ENCODE measurements at regions not wholly inside any gene's neighbourhood (a gene's known extent, or its start where the extent isn't known, plus 50 kb on each side); places are given as distances from the start of the nearest gene placed in this dataset.

DNA sequence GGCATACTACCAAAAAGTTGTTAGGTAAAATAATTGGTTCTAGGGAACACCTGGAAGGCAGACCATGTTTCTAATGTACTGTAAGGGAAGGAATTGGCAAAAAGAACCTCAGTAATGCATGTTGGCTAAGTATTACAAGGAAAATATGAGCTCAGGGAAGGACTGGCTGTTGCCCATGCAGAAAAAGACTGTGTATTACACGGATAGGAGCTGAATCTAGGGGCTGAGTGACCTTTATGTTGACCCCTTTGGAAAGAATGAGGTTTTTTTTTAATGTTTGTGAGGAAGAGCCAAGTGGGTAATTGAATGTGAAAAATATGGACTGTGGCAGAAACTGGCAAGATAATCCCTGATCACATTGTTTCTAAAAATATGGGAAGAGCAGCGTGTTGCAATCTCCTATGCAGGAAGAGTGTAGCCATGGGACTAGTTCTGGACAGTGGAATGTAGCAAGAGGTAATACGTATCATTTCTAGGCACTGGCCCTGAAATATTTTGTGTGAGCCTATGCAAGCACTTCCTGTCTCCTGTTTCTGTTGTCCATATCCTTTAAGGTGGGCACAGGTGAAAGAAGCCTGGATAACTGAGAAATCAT is 95.1 kb upstream of the CNTNAP4 start:
- DNase-seq = peak; percentile 11 to 18

DNA sequence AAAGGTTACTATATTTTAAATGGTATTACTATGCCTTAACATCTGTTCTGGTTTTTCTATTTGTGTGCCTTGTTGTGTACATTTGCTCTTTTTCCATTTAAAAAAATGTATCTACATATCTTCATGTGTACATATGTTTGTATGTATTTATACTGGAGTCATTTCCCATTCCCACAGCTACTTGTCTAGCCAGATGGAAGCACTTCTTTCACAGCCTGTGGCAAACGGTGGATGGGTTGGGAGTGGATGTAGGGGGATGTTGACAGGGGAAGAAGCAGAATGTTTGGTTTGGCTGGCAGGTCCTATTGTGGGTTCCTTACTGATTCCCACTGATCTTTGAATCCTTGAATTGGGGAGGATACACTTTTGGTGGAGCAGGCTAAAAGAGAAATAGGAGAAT is 93.6 kb upstream of the CNTNAP4 start:
- DNase-seq = no peak

DNA sequence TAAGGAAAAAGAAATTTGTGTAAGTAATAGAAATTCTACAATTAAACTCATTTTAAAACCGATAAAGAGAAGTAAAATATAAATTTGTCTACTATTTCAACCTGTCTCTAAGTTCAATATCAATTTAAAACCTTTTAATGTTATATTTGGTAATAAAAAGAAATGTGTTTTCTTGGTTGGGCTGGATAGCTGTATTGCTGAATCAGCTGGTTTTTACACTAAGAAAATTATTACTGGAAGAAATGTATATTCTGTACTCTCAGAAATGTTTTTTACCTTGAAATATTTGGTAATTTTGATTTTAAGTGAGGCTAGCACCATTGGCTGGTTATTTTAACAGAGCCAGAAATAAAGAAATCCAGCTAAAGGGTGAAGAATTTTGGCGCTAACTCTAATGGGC is 87.1 kb upstream of the CNTNAP4 start:
- DNase-seq = no peak

DNA sequence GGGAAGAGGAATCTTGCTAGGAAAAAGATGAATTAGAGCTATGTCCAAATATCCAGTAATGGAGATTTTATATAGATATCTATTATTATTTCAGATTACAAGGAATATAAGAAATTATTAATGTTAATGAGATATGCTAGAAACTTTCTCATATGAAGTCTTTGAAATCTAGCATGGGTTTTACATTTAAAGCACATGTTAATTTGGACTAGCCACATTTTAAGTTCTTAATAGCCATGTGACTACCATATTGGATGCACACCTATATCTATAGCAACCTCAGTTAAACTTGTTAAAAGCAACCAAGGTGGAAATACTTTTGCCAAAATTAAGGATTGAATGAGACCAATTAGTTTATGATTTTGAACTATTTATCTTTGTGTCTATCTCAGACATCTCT is 86.7 kb upstream of the CNTNAP4 start:
- no peak for DNase-seq

DNA sequence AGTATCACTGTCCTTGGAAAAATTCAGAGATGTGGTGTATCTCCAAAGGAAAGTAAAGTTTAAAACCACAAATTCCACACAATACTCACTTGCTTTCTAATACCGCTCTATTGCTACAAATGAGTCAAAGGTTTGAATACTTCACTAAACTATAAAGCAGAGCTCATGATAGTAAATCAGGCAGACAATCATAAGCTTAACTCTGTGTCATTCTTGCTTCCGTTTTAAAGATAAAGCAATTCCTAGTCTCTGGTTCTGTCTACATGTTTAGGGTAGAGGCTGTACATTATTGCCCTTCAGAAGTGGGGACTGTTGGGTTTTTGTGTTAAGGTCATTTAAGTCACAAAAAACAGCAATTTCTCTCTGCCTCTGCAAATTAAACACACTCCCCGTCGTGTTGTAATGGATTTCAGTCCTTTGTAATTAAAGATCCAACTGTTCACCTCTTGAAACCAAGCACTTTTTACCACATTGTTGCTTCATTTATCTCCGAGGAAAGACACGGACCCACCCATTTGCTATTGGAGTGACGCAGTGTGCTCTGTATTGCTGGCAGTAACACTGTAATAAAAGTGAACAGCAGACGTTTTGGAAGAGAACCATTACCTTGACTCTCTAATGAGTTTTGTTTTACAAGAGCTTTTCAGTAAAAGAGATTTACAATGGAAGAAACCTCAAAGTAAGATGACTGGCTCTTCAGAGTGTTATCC is 83.1 kb upstream of the CNTNAP4 start:
- no peak for DNase-seq

DNA sequence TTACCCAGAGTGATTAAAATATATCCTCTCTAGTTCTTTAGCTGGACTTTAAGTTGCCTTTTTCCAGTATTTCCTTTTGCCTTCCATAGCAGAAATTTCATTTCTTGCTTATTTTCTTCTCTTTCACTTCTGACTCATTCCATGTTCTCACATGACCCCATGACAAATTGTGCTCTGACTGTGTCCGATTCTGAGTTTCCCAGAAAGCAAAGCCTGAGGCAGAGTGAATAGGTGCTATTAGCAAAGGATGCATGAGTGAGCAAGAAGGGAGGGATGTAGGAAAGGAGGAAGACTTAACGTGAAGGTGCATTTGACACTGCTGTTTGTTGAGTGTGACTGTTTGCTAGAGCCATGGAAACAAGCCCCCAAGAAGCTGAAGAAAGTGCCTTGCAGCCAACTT is 82.6 kb upstream of the CNTNAP4 start:
- no peak for DNase-seq

DNA sequence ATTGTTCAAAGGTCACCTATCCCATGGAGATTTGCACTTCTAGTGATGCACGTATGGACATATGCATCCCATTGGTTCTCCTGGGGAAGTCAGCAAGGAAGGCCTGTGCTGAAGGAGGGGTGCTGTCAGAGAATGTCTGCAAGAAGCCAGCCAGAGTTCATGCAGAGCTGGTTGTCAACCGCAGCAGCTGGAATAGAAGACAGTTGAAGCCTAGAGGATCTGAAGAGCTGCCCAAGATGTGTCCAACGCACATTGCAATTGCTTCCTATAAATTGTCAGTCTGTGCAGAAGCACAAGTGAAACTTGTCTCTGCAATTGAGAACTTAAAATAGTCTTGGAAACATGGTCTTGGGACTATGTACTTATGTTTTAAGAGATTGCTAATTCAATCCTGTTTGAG is 82.1 kb upstream of the CNTNAP4 start:
- DNase-seq = peak in 1 of 2 donors; percentile 7

DNA sequence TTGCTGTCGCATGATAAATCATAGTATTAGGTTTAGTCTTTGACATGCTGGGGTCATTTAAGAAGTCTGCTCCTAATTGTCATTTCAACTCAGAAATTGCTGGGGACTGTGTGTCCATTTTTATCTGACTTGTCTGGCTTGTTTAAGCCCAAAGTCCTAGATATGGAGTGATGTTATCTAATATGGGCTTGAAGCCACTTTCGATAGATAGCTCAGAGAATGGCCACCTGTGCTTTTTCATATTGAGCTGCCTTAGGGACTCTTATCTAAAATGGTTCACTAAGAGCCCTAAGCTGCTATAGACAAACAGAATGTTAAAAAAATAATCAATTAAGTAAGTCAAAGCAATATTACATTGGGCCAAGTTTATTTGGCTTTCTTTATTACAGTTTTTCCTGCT is 81.6 kb upstream of the CNTNAP4 start:
- no peak for DNase-seq

DNA sequence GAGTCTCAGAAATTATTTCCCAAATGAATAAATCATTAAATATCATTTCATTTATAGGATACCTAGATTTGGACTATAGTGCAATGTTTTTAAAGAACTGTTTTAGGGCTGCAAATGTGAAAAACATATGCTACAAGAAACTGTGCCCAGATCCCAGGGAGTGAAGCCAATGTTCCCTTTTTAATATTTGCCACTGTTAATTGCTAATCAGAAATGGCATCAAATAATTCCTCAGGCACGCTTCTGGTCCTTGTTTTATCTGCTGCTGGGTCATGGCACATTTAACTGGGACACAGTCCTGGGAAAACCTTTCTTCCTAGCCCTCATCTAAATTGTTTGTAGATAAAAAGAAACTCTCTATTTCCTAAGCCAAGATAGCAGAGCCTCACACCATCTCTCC is 79.3 kb upstream of the CNTNAP4 start:
- DNase-seq = no peak

DNA sequence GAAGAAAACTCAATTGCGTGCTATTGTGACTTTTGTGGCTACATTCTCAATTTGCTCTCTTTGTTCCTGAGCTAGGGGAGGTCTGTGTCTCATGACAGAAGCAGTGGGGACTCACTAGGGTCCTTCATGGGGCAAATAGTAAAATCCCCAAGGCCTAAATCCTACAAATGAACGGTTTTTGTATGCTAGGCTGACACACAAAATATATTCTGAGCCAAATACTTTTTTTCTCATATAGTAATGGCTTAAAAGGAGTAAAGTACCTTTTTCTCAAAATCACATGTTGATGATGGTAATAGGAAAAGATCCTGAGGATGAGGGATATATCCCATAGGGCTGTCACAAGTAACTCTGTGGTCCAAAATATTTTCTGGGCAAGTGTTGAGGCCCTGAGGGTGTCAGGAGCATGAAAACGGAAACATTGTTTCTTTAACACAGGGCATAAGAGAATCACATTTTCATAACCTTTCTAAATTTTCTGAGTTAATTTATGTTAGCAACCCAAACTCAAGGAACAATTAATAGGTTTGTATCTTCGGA is 77.5 kb upstream of the CNTNAP4 start:
- no peak for DNase-seq

DNA sequence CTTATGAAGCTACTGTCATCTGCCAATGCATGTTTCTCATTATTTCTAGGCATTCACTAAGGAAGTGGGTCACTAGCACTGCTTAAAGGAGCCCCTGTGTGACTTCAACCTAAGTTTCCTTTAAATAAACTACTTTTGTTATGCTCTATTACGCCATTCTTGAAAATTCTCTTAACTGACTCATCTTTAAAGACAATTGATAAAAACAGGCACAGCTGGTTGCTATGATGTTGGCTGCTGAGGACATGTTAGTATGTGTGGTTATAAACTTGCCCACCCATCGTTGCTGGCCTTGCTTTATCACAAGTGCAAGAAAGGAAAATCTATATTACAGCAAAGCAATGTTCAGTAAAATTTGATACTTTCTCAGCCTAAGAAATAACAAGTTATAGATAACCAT is 75.8 kb upstream of the CNTNAP4 start:
- DNase-seq = no peak

DNA sequence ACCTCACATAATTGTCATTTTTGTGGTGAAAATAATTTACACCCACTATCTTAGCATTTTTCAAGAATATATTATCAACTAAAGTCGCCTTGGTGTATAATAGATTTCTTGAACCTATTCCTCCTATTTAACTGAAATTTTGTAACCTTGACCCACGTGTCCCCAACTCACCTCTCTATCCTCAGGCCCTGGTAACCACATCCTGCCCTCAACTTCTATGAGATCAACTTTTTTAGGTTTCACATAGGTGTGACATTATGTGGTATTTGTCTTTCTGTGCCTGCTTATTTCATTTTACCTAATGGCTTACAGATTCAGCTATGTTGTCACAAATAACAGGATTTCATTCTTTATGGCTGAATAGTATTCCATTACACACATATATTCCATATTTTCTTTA is 73.0 kb upstream of the CNTNAP4 start:
- DNase-seq = no peak

DNA sequence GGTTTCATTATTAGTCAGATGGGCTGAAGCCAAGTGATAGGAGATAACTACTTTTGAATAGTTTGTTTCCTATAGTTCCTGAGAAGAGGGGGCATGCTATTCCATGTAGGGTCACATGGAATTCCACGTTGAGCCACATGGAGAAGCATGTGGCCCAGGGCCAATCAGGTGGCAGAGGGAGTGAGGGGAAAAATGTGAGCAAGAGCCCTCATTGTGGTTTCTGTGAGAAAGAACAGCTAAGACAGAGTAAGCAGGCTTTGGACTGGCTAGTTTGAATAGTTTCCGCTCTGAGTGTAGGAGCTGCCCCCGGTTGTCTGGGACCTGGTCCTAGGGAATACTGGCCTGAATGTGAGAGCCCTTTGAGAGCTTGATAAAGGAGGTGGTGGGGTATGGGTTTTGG is 69.9 kb upstream of the CNTNAP4 start:
- no peak for DNase-seq

DNA sequence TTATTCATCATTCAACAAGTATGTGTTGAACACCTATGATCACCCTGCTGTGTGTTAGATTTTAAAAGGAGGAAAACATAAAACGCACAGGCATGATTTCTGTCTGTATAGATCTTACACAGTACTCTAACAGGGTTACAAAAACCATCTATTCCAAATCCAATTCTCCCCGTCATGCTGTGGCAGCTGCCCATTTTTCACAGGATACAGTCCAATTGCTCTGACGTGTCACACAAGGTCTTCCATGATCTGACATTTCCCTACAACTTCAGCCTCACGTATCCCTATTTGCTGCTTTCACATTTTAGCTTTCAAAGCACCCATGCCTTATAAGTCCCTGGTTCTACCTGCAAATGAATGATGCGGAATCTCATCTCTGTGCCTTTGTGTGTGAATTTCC is 67.0 kb upstream of the CNTNAP4 start:
- no peak for DNase-seq

DNA sequence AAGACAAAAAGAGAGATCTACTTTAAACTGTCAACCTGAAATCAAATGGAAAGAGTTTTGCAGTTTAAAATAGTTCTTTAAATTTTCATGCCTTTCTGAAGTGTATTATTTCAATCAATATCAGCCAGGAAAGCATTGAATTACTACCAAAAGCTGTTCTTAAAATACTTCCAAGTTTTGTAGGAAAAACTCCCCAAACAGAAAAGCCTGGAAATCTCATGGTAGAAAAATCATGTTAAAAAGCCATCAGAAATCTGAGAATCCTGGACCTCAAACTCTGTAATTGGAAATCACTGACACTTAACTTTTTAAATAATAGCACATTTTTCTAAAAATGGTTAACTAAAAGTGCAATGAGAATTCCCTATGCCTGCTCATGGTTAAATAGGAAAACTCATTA is 63.3 kb upstream of the CNTNAP4 start:
- DNase-seq = no peak

DNA sequence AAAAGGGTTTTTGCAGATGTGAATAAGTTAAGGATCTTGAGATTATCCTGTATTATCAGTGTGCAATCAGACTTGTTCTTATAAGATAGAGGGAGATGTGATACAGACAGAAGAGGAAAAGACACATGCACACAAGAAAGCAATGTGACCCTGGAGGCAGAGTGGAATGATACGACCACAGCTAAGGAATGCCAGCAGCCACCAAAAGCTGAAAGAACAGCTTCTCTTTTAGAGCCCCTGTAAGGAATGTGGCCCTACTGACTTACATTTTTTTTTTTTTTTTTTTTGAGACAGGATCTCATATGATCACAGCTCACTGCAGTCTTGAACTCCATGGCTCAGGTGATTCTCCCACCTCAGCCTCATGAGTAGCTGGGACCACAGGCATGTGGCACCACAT is 62.3 kb upstream of the CNTNAP4 start:
- DNase-seq = no peak

DNA sequence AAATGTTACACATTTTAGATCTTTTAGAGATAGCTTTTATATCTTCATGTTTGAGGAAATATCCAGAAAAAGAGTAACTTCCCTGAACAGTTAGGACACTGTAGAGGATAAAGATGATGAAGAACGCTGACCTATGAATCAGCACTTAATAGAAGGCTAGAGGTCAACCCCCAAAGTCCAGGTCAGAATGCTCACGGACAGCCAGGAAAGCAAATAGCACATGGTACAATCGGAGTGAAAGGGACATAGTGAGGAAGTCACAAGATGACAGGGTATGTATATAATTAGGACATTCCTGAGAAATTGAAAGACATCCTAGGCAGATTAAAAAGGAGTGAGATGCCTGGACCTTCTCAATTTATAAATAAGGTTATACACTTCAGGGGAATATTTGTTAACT is 55.1 kb upstream of the CNTNAP4 start:
- DNase-seq = no peak

DNA sequence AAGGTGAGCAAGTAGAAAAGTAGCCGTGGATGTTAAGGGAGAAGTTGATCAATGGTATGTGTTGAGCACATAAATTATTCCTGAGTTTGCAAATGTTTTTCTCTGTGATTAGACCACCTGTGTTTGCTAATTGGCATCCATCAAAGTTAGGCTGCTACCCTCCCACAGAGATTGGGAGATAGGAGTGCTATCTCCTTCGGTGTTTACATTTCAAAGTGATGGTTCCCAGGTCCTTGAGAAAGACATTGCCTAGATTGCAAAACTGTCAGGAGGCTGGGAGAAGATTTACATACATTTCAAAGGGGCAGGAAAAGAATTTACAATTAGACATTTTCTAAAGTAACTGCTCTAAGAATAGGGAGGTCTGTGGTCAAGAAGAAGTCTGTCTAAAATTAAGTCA is 54.3 kb upstream of the CNTNAP4 start:
- no peak for DNase-seq

DNA sequence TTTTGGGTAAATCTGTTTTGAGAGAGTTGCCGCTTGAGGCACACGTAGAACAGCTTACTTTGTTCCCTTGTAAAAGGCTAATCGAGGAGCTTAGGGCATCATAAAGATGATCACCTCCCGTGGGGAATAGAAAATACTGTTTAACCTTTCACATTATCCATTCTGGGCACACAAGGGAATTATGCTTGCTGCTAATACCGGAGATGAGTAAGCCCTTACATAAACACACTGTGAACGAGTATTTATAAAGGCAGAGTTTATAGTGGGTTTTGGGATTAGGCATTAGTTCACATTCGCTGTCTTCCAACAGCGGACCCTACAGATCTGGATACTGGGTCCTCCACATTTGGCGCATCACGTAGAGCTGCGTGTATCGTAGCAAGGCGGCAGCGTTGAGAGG is 51.2 kb upstream of the CNTNAP4 start:
- DNase-seq = no peak

DNA sequence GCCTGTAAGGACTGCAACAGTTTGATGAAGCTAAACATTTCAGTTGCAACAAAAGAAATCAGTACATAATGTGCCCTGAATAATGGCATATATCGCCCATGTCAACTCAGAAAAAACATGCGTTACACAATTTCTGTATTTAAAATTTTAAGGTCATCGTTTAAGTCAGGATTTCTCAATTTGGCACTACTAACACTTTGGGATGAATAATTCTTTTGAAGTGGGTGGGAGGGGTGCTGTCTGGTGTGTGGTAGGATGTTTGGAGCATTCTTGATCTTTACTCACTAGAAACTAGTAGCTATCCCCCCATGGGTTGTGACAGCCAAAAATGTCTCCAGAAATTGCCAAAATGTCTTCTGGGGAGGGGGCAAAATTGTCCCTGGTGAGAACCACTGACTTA is 50.7 kb upstream of the CNTNAP4 start:
- no peak for DNase-seq

All from right lung (tissue), 2 donors.